IMR-90 (cell line): ENCODE measurements at regions not wholly inside any gene's neighbourhood (a gene's known extent, or its start where the extent isn't known, plus 50 kb on each side); places are given as distances from the start of the nearest gene placed in this dataset.

Experiments used
- ATAC-seq: fragments of 200-7000 bp; cut with Tn5 transposase; 2 replicates; pipeline ENCODE4 v1.9.1; 2020; ENCODE audit warnings: low read depth, mild to moderate bottlenecking, moderate library complexity
- BruUV-seq: library from RNA; stranded (reverse); fragments of 400-500 nt; replicated peaks from 2 replicates; lab custom pipeline; 2021; lab: Mats Ljungman, UMichigan
- CTCF ChIA-PET: fragments of 300-600 bp; formaldehyde crosslinking; extraction: SDS; loops from one replicate; lab custom pipeline; 2021; ENCODE audit warnings: antibody characterized with exemption; lab: Yijun Ruan, JAX
- POLR2A ChIA-PET: fragments of 300-600 bp; sonication (Branson Sonifier 250); formaldehyde crosslinking; loops from one replicate; lab custom pipeline; 2022; ENCODE audit warnings: antibody characterized with exemption; ENCODE audit not compliant: unreplicated experiment; lab: Charles Lee
- DNase-seq: peaks from one replicate; pipeline ENCODE4 v3.0.0; 2013
- H2AFZ ChIP-seq: replicated peaks from 2 replicates; pipeline ENCODE3; 2013; ENCODE audit warnings: low read length, mild to moderate bottlenecking; ENCODE audit not compliant: poor library complexity
- H2AK5ac ChIP-seq: 2 replicates; pipeline ENCODE4 v1.6.1; 2013; ENCODE audit warnings: low read depth, low read length, inconsistent platforms
- H2AK9ac ChIP-seq: replicated peaks from 2 replicates; pipeline ENCODE3; 2013; ENCODE audit warnings: mild to moderate bottlenecking, low read depth, low read length, moderate library complexity; ENCODE audit not compliant: poor library complexity
- H2BK120ac ChIP-seq: 2 replicates; pipeline ENCODE4 v1.6.1; 2013; ENCODE audit warnings: low read depth, low read length, inconsistent platforms
- H2BK15ac ChIP-seq: 3 replicates; pipeline ENCODE4 v1.6.1; 2013; ENCODE audit warnings: low read depth, low read length, inconsistent platforms
- H2BK20ac ChIP-seq: 2 replicates; pipeline ENCODE4 v1.6.1; 2013; ENCODE audit warnings: low read depth, mild to moderate bottlenecking, inconsistent platforms, low read length, moderate library complexity
- H2BK5ac ChIP-seq: 2 replicates; pipeline ENCODE4 v1.6.1; 2013; ENCODE audit warnings: mild to moderate bottlenecking, low read depth, low read length, inconsistent platforms; ENCODE audit not compliant: poor library complexity, severe bottlenecking
- H3K14ac ChIP-seq: replicated peaks from 2 replicates; pipeline ENCODE4 v1.6.1; 2013; ENCODE audit warnings: low read depth, low read length, inconsistent platforms
- H3K18ac ChIP-seq: 2 replicates; pipeline ENCODE4 v1.6.1; 2013; ENCODE audit warnings: low read depth, low read length, control low read depth
- H3K23ac ChIP-seq: 2 replicates; pipeline ENCODE4 v1.6.1; 2013; ENCODE audit warnings: low read depth, low read length, inconsistent platforms
- H3K27ac ChIP-seq: 2 replicates; pipeline ENCODE4 v1.5.1; 2013; ENCODE audit warnings: mild to moderate bottlenecking, control low read depth, low read length; ENCODE audit not compliant: insufficient read depth
- H3K27me3 ChIP-seq: 2 replicates; pipeline ENCODE4 v1.6.1; 2013; ENCODE audit warnings: low read length; ENCODE audit not compliant: control insufficient read depth, insufficient read depth
- H3K36me3 ChIP-seq: 2 replicates; pipeline ENCODE4 v1.6.1; 2013; ENCODE audit warnings: low read length, mixed read lengths; ENCODE audit not compliant: control insufficient read depth, insufficient read depth
- H3K4ac ChIP-seq: 2 replicates; pipeline ENCODE4 v1.6.1; 2013; ENCODE audit warnings: low read depth, low read length, inconsistent platforms
- H3K4me1 ChIP-seq: 2 replicates; pipeline ENCODE4 v1.6.1; 2013; ENCODE audit warnings: low read length, mixed read lengths; ENCODE audit not compliant: control insufficient read depth, insufficient read depth
- H3K4me2 ChIP-seq: 2 replicates; pipeline ENCODE4 v1.6.1; 2013; ENCODE audit warnings: low read depth, mild to moderate bottlenecking, control low read depth, low read length, moderate library complexity
- H3K4me3 ChIP-seq: 2 replicates; pipeline ENCODE4 v1.5.1; 2013; ENCODE audit warnings: low read depth, mild to moderate bottlenecking, control low read depth, low read length, moderate library complexity; ENCODE audit not compliant: insufficient read depth
- H3K56ac ChIP-seq: 2 replicates; pipeline ENCODE4 v1.6.1; 2013; ENCODE audit warnings: low read length, inconsistent platforms; ENCODE audit not compliant: insufficient read depth; ENCODE audit errors: extremely low read depth
- H3K79me1 ChIP-seq, 2 experiments: 2 replicates each; pipeline ENCODE4 v1.6.1; 2013; ENCODE audit warnings: low read length in 2 of 2, inconsistent platforms in 1 of 2, low read depth in 1 of 2
- H3K9ac ChIP-seq: 2 replicates; pipeline ENCODE4 v1.6.1; 2013; ENCODE audit warnings: low read depth, low read length, control low read depth
- H3K9me1 ChIP-seq: 2 replicates; pipeline ENCODE4 v1.6.1; 2013; ENCODE audit warnings: low read length, inconsistent platforms; ENCODE audit not compliant: insufficient read depth
- H3K9me3 ChIP-seq: 2 replicates; pipeline ENCODE4 v1.6.1; 2013; ENCODE audit warnings: low read length; ENCODE audit not compliant: control insufficient read depth, insufficient read depth
- H4K20me1 ChIP-seq: 2 replicates; pipeline ENCODE4 v1.6.1; 2013; ENCODE audit warnings: low read length, inconsistent platforms; ENCODE audit not compliant: insufficient read depth
- H4K5ac ChIP-seq: 2 replicates; pipeline ENCODE4 v1.6.1; 2013; ENCODE audit warnings: mild to moderate bottlenecking, low read depth, low read length, control low read depth
- H4K8ac ChIP-seq, 2 experiments: 2 replicates each; pipeline ENCODE4 v1.6.1; 2013; ENCODE audit warnings: low read depth in 2 of 2, low read length in 2 of 2, control low read depth in 1 of 2, inconsistent platforms in 1 of 2
- H4K91ac ChIP-seq: 2 replicates; pipeline ENCODE4 v1.6.1; 2013; ENCODE audit warnings: low read depth, low read length, inconsistent platforms; ENCODE audit not compliant: insufficient read depth
- CEBPB ChIP-seq: IDR thresholded peaks from 2 replicates; pipeline ENCODE4 v1.6.1; 2012; ENCODE audit warnings: low read depth, low read length, improper control_type of control experiment
- FOS ChIP-seq: fragments of 150-350 bp; IDR thresholded peaks from 2 replicates; pipeline ENCODE4 v1.6.1; 2016; ENCODE audit warnings: low read depth, low read length
- WGBS, 2 experiments: methylation state at CpG; one replicate each; pipeline versions ENCODE4 v1.1.5 to v1.1.7; 2013; ENCODE audit warnings: missing lambda C conversion rate in 2 of 2; ENCODE audit not compliant: insufficient read length in 1 of 2; ENCODE audit errors: extremely low coverage in 2 of 2; 5-methylcytosine and 5-hydroxymethylcytosine counted together
- dilution Hi-C: fragments of 300-500 bp; cut with HindIII; formaldehyde crosslinking; loops from one replicate; pipeline ENCODE4 v1.14.3; 2018; ENCODE audit warnings: low sequenced_read_pairs; ENCODE audit not compliant: unreplicated experiment
- in situ Hi-C: fragments of 300-500 bp; cut with MboI; formaldehyde crosslinking; loops from 3 replicates; pipeline ENCODE4 v1.14.3; 2019; ENCODE audit warnings: low sequenced_read_pairs, inconsistent platforms, mixed read lengths
- intact Hi-C: fragments of 100-400 bp; cut with micrococcal nuclease; formaldehyde crosslinking; loops from 2 replicates; pipeline ENCODE4 v1.10.0; 2022

GRCh38 chr3:107272471-107272870 lies 104.8 kb upstream of the CCDC54 start:
- intact Hi-C loops (loop anchor here (1.0 kb wide), 1 partner anchor 158 kb away; no protein-coding TSS in a partner anchor), dilution Hi-C loops (no loop called here), in situ Hi-C loops (loop anchor here (5.0 kb wide), 1 partner anchor 160 kb away; no protein-coding TSS in a partner anchor)
- Histone ChIP-seq H4K8ac (no peak overlapping the region), H2BK15ac (no peak overlapping the region), H3K14ac (no peak overlapping the region), H4K91ac (no peak overlapping the region), H2BK20ac (no peak overlapping the region), H4K20me1 (no peaks in the 10 kb centered on the region), H3K18ac (no peak overlapping the region), H2AFZ (no peak overlapping the region), H3K4ac (no peak overlapping the region), H3K4me2 (no peak overlapping the region), H2AK9ac (no peak overlapping the region), H2BK5ac (no peak overlapping the region), H3K9me1 (no peaks in the 10 kb centered on the region; the same call in 1 of the 2 replicates), H3K56ac (no peak overlapping the region), H3K79me1 (no peaks in the 10 kb centered on the region), H2AK5ac (no peak overlapping the region), H3K27ac (no peak overlapping the region), H3K27me3 (no peaks in the 10 kb centered on the region), H2BK120ac (no peak overlapping the region), H3K9me3 (no peaks in the 10 kb centered on the region), H3K23ac (no peak overlapping the region), H4K5ac (no peak overlapping the region), H3K4me1 (no peaks in the 10 kb centered on the region), H3K4me3 (no peak overlapping the region), H3K9ac (no peak overlapping the region), H3K36me3 (no peaks in the 10 kb centered on the region)
- TF ChIP-seq FOS = no peak
- no peak for TF ChIP-seq CEBPB
- ATAC-seq (no peak), DNase-seq (no peak)
- no TSS peak for BruUV-seq
- ChIA-PET POLR2A (no interaction called here), CTCF (interaction anchor here (0.6 to 3.8 kb wide), 17 partner anchors 8 to 854 kb away, joined by 3 to 56 read pairs (median 5); no protein-coding TSS in a partner anchor)
- no CpG with 5 or more reads among the region's 2 CpGs for WGBS, 2 experiments
